SK-N-SH (cell line): ENCODE measurements at regions not wholly inside any gene's neighbourhood (a gene's known extent, or its start where the extent isn't known, plus 50 kb on each side); places are given as distances from the start of the nearest gene placed in this dataset.

Experiments used
- CTCF ChIA-PET: fragments of 300-600, 350-600 bp; formaldehyde crosslinking; extraction: SDS; loops from one replicate; lab custom pipeline; 2021; lab: Yijun Ruan, JAX
- POLR2A ChIA-PET: fragments of 350-600 bp; sonication (Branson Sonifier 250); formaldehyde crosslinking; extraction: SDS; loops from one replicate; lab custom pipeline; 2020; ENCODE audit warnings: antibody characterized with exemption, inconsistent platforms; lab: Yijun Ruan, JAX
- DNase-seq: peaks from one replicate; pipeline ENCODE4 v3.0.0; 2012
- H2AFZ ChIP-seq: fragments of 200-600 bp; sonication (generic); 2 replicates; pipeline ENCODE4 v1.8.1; 2016; ENCODE audit warnings: antibody characterized with exemption, mild to moderate bottlenecking, low read depth
- H3F3A ChIP-seq: fragments of 200-600 bp; sonication (generic); replicated peaks from 2 replicates; pipeline ENCODE3; 2016; ENCODE audit warnings: antibody characterized with exemption, mild to moderate bottlenecking; ENCODE audit not compliant: insufficient read depth
- H3K27ac ChIP-seq, 2 experiments: fragments of 200-500 bp in 1 of 2; fragments of 200-600 bp in 1 of 2; sonication (Bioruptor generic) in 1 of 2; sonication (generic), shearing (Covaris generic) in 1 of 2; 2 replicates each; pipeline versions ENCODE4 v1.5.1 to v1.6.1; 2014 to 2016; ENCODE audit warnings: low read depth in 2 of 2, inconsistent platforms in 1 of 2, low read length in 1 of 2, mild to moderate bottlenecking in 1 of 2, mixed read lengths in 1 of 2
- H3K27me3 ChIP-seq: fragments of 200-600 bp; sonication (generic), shearing (Covaris generic); 2 replicates; pipeline ENCODE4 v1.6.1; 2016; ENCODE audit warnings: mixed run types; ENCODE audit not compliant: insufficient read depth
- H3K36me3 ChIP-seq, 2 experiments: fragments of 200-500 bp in 1 of 2; fragments of 200-600 bp in 1 of 2; sonication (Bioruptor generic) in 1 of 2; sonication (generic) in 1 of 2; replicated peaks in 1 of 2; 2 replicates each; pipeline versions ENCODE3 to v1.5.1; 2014 to 2016; ENCODE audit warnings: low read length in 1 of 2, mild to moderate bottlenecking in 1 of 2; ENCODE audit not compliant: insufficient read depth in 2 of 2, control insufficient read depth in 1 of 2
- H3K4me1 ChIP-seq, 2 experiments: fragments of 200-500 bp in 1 of 2; fragments of 200-600 bp in 1 of 2; sonication (Bioruptor generic) in 1 of 2; sonication (generic), shearing (Covaris generic) in 1 of 2; 2 replicates each; pipeline versions ENCODE4 v1.5.1 to v1.6.1; 2014 to 2016; ENCODE audit warnings: low read depth in 1 of 2, low read length in 1 of 2, mixed run types in 1 of 2; ENCODE audit not compliant: insufficient read depth in 2 of 2, control insufficient read depth in 1 of 2
- H3K4me2 ChIP-seq: fragments of 200-600 bp; sonication (generic), shearing (Covaris generic); 2 replicates; pipeline ENCODE4 v1.6.1; 2017; ENCODE audit warnings: mixed run types
- H3K4me3 ChIP-seq, 2 experiments: fragments of 200-500 bp in 1 of 2; fragments of 200-600 bp in 1 of 2; sonication (Bioruptor generic) in 1 of 2; sonication (generic), shearing (Covaris generic) in 1 of 2; 2 replicates each; pipeline versions ENCODE4 v1.5.1 to v1.8.1; 2014 to 2016; ENCODE audit warnings: low read depth in 2 of 2, inconsistent platforms in 1 of 2, low read length in 1 of 2, mild to moderate bottlenecking in 1 of 2, mixed read lengths in 1 of 2, moderate library complexity in 1 of 2
- H3K79me2 ChIP-seq: fragments of 200-600 bp; sonication (generic); 2 replicates; pipeline ENCODE4 v1.8.1; 2017; ENCODE audit warnings: mild to moderate bottlenecking; ENCODE audit not compliant: insufficient read depth
- H3K9ac ChIP-seq: fragments of 200-600 bp; sonication (generic); 2 replicates; pipeline ENCODE4 v1.6.1; 2017; ENCODE audit warnings: mixed run types
- H3K9me2 ChIP-seq: fragments of 200-600 bp; sonication (generic); 2 replicates; pipeline ENCODE4 v1.6.1; 2017; ENCODE audit warnings: mixed run types
- H3K9me3 ChIP-seq: fragments of 200-600 bp; sonication (generic); 2 replicates; pipeline ENCODE4 v1.6.1; 2017; ENCODE audit warnings: mixed run types, mild to moderate bottlenecking, moderate library complexity
- H4K20me1 ChIP-seq: fragments of 200-600 bp; sonication (generic); 2 replicates; pipeline ENCODE4 v1.6.1; 2017; ENCODE audit warnings: mild to moderate bottlenecking, mixed run types; ENCODE audit not compliant: insufficient read depth
- CHD2 ChIP-seq: fragments of 150-350 bp; IDR thresholded peaks from 2 replicates; pipeline ENCODE4 v1.6.1; 2018; ENCODE audit warnings: low read length; ENCODE audit not compliant: partially characterized antibody
- ELF1 ChIP-seq: IDR thresholded peaks from 2 replicates; pipeline ENCODE4 v1.4.0; 2012
- EP300 ChIP-seq, 2 experiments: IDR thresholded peaks; 2 replicates each; pipeline versions ENCODE4 v1.4.0 to v1.6.1; 2012; ENCODE audit warnings: borderline replicate concordance in 1 of 2, low read depth in 1 of 2, low read length in 1 of 2
- EZH2phosphoT487 ChIP-seq: fragments of 200-600 bp; sonication (generic); IDR thresholded peaks from 2 replicates; pipeline ENCODE4 v1.6.1; 2017; ENCODE audit warnings: low read depth, mixed run types, mild to moderate bottlenecking, antibody characterized with exemption, moderate library complexity, borderline replicate concordance
- FOXM1 ChIP-seq: IDR thresholded peaks from 2 replicates; pipeline ENCODE4 v1.4.0; 2012; ENCODE audit warnings: low read depth, mild to moderate bottlenecking
- GABPA ChIP-seq: IDR thresholded peaks from 2 replicates; pipeline ENCODE4 v1.4.0; 2012; ENCODE audit warnings: low read depth, mild to moderate bottlenecking
- GATA2 ChIP-seq: sonication (generic); formaldehyde crosslinking; IDR thresholded peaks from 2 replicates; pipeline ENCODE4 v1.5.0; 2020; ENCODE audit warnings: mild to moderate bottlenecking, missing genetic modification reagents
- IRF3 ChIP-seq: fragments of 150-350 bp; IDR thresholded peaks from 2 replicates; pipeline ENCODE4 v1.6.1; 2016; ENCODE audit warnings: mild to moderate bottlenecking, low read depth, low read length
- MEF2A ChIP-seq: IDR thresholded peaks from 2 replicates; pipeline ENCODE4 v1.4.0; 2012; ENCODE audit warnings: low read depth, borderline replicate concordance
- MXI1 ChIP-seq: IDR thresholded peaks from 2 replicates; pipeline ENCODE4 v1.6.1; 2012; ENCODE audit warnings: mild to moderate bottlenecking, low read depth, low read length, improper control_type of control experiment
- NFIC ChIP-seq: IDR thresholded peaks from 2 replicates; pipeline ENCODE4 v1.4.0; 2012; ENCODE audit warnings: borderline replicate concordance
- NRF1 ChIP-seq: IDR thresholded peaks from 2 replicates; pipeline ENCODE4 v1.6.1; 2012; ENCODE audit warnings: low read depth, mild to moderate bottlenecking, low read length
- PBX3 ChIP-seq: IDR thresholded peaks from 2 replicates; pipeline ENCODE4; 2012
- POLR2AphosphoS5 ChIP-seq: IDR thresholded peaks from 2 replicates; pipeline ENCODE4 v1.6.1; 2012; ENCODE audit warnings: low read depth, low read length
- RCOR1 ChIP-seq: fragments of 150-350 bp; IDR thresholded peaks from 2 replicates; pipeline ENCODE4 v1.6.1; 2017; ENCODE audit warnings: antibody characterized with exemption, low read length
- REST ChIP-seq: IDR thresholded peaks from 2 replicates; pipeline ENCODE4 v1.6.1; 2012; ENCODE audit warnings: mild to moderate bottlenecking, low read depth, low read length, moderate library complexity
- TAF1 ChIP-seq: IDR thresholded peaks from 2 replicates; pipeline ENCODE4 v1.6.1; 2012; ENCODE audit warnings: low read depth, mild to moderate bottlenecking, low read length, moderate library complexity, borderline replicate concordance
- TEAD4 ChIP-seq: IDR thresholded peaks from 2 replicates; pipeline ENCODE4 v1.4.0; 2012; ENCODE audit warnings: mild to moderate bottlenecking, borderline replicate concordance; ENCODE audit not compliant: insufficient read depth
- USF2 ChIP-seq: fragments of 150-350 bp; IDR thresholded peaks from 2 replicates; pipeline ENCODE4 v1.6.1; 2017; ENCODE audit warnings: antibody characterized with exemption, low read length, low read depth, borderline replicate concordance
- YY1 ChIP-seq: IDR thresholded peaks from 2 replicates; pipeline ENCODE4 v1.4.0; 2012; ENCODE audit warnings: low read depth, mild to moderate bottlenecking
- ZBTB33 ChIP-seq: IDR thresholded peaks from 2 replicates; pipeline ENCODE4 v1.4.0; 2012; ENCODE audit warnings: low read depth, borderline replicate concordance
- WGBS: methylation state at CpG from one replicate; pipeline ENCODE4 v1.1.6; 2017; ENCODE audit warnings: low lambda C conversion rate; 5-methylcytosine and 5-hydroxymethylcytosine counted together

- TF ChIP-seq CHD2 (no peak), EZH2phosphoT487 (no peak)
These were observed 185.8 kb upstream of the TENT5A start (continued) for GRCh38 chr6:81938014-81938856.

- no peaks in the 10 kb centered on the region for H3K9me2 ChIP-seq
- H3K27ac ChIP-seq, result peak overlapping the region in 1 of 2 experiments; percentile 93; a peak in 2 of 4 replicates
- WGBS, result 67% methylated on average over 6 of the region's 6 CpGs
- H3K36me3 ChIP-seq, result no peaks in the 10 kb centered on the region
- H2AFZ ChIP-seq, result peak overlapping the region; percentile 56; the same call in 1 of the 2 replicates
- DNase-seq, result no peak
- H4K20me1 ChIP-seq, result no peaks in the 10 kb centered on the region
- H3K4me2 ChIP-seq, result peak overlapping the region; percentile 38; the same call in 1 of the 2 replicates
- H3K27me3 ChIP-seq, result no peaks in the 10 kb centered on the region
- POLR2A ChIA-PET, result no interaction called here
- H3K4me1 ChIP-seq, result peaks cover 0 to 40% of the 10 kb centered on the region in 2 experiments; a peak in 3 of 4 replicates
- H3K4me3 ChIP-seq, result no peak overlapping the region
- no peaks in the 10 kb centered on the region for H3K9me3 ChIP-seq
- peaks cover 33% of the 10 kb centered on the region for H3F3A ChIP-seq
- H3K9ac ChIP-seq, result peak overlapping the region; percentile 9; the same call in 1 of the 2 replicates
- CTCF ChIA-PET, result no interaction called here
- H3K79me2 ChIP-seq, result no peaks in the 10 kb centered on the region
- TF ChIP-seq TAF1 (no peak), GABPA (no peak), YY1 (peak; percentile 64; the same call in 1 of the 2 replicates), EP300 (IDR thresholded peaks at IDR 0.05; ENCODE audit: borderline replicate concordance in 1 of 2, low read depth in 1 of 2, low read length in 1 of 2) (no peak; a peak in 1 of 4 replicates), ZBTB33 (no peak), NRF1 (no peak), POLR2AphosphoS5 (no peak; the same call in 1 of the 2 replicates), USF2 (no peak), TEAD4 (no peak), MEF2A (no peak), ELF1 (no peak), REST (no peak), GATA2 (CRISPR knock-in tag) (no peak), PBX3 (0 out of 2 replicates have a peak, but pooled peaks have one; percentile 20), MXI1 (no peak), NFIC (no peak), FOXM1 (no peak), IRF3 (no peak), RCOR1 (no peak)
These were observed 184.9 kb upstream of the TENT5A start for GRCh38 chr6:81937296-81937937.
